Activated naive CD8-positive, alpha-beta T cell treated with anti-CD3 and anti-CD28 coated beads for 36 hours (primary cell): ENCODE measurements at regions not wholly inside any gene's neighbourhood (a gene's known extent, or its start where the extent isn't known, plus 50 kb on each side); places are given as distances from the start of the nearest gene placed in this dataset.

Experiments
- DNase-seq: peaks from one replicate; pipeline ENCODE4 v3.0.0; 2021
- H3K27ac Mint-ChIP-seq: one replicate; pipeline ENCODE4 v1.8.0; 2022; ENCODE audit warnings: mild to moderate bottlenecking, moderate library complexity, mixed read lengths
- H3K27me3 Mint-ChIP-seq: one replicate; pipeline ENCODE4 v1.8.0; 2022; ENCODE audit warnings: mild to moderate bottlenecking, mixed read lengths
- H3K36me3 Mint-ChIP-seq: one replicate; pipeline ENCODE4 v1.8.0; 2021; ENCODE audit warnings: mild to moderate bottlenecking, mixed read lengths
- H3K4me1 Mint-ChIP-seq: one replicate; pipeline ENCODE4 v1.8.0; 2021; ENCODE audit warnings: mixed read lengths
- H3K4me3 Mint-ChIP-seq: one replicate; pipeline ENCODE4 v1.8.0; 2022; ENCODE audit warnings: mild to moderate bottlenecking, moderate library complexity, mixed read lengths
- H3K9me3 Mint-ChIP-seq: one replicate; pipeline ENCODE4 v1.8.0; 2022; ENCODE audit warnings: mixed read lengths

DNA sequence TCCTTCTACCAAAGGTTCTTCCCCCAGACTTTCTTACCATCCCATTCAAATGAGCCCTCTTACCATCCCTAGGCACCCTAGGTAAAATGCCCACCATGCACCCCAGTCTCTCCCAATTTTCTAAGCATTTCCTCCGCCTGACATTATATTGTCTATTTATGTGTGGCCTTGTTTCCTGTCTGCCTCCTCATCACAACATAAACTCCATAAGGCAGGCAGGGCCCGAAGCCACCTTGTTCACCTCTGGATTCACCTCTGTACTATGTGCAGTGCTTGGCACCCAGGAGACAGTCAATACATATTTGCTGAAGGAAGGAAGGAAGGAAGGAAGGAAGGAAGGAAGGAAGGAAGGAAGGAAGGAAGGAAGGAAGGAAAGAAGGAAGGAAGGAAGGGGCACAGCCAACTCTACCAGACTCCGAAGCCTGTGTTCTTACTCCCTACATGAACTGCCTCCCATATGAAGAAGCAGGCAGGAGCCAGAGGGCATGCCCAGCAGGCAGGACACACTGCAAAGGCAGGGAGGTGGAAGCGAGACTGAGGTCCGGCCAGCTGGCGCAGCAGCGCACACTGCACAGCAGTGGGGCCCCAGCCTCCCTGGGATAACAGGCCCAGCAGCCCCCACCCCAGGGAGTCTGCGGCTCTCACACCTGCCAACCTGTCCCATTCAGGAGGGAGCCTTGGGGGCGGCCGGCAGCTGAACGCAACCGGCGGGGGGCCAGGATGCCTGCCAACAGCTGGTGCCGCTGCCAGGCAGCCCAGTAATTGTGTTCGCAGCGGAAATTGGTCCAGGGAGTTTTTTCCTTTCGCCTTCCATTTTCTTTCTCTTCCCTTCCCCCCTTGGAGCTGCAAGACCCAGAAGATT lies 106.0 kb upstream of the LINGO1 start:
- Mint-ChIP-seq H3K4me1 (no peaks in the 10 kb centered on the region), H3K4me3 (no peak overlapping the region), H3K9me3 (no peaks in the 10 kb centered on the region), H3K36me3 (no peaks in the 10 kb centered on the region), H3K27ac (no peak overlapping the region), H3K27me3 (peaks cover 5% of the 10 kb centered on the region)
- DNase-seq: no peak

DNA sequence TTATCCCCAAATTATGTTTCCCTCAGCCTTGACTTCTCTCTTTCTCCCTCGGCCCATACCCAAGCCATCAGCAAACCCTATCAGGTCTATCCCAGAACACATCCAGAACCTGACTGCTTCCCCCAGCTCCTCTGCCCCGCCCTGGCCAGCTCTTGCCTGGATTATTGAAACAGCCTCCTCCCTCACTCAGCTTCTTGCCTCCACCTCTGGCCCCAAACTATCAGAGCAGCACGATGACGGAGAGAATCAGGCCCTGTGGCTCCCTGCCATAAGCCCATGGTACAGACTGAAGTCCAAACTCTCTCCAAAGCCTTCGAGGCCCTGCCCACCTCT lies 105.3 kb upstream of the LINGO1 start:
- Mint-ChIP-seq H3K27ac (no peak overlapping the region), H3K4me3 (no peak overlapping the region), H3K9me3 (no peaks in the 10 kb centered on the region), H3K4me1 (no peaks in the 10 kb centered on the region), H3K27me3 (peaks cover 5% of the 10 kb centered on the region), H3K36me3 (no peaks in the 10 kb centered on the region)
- no peak for DNase-seq

DNA sequence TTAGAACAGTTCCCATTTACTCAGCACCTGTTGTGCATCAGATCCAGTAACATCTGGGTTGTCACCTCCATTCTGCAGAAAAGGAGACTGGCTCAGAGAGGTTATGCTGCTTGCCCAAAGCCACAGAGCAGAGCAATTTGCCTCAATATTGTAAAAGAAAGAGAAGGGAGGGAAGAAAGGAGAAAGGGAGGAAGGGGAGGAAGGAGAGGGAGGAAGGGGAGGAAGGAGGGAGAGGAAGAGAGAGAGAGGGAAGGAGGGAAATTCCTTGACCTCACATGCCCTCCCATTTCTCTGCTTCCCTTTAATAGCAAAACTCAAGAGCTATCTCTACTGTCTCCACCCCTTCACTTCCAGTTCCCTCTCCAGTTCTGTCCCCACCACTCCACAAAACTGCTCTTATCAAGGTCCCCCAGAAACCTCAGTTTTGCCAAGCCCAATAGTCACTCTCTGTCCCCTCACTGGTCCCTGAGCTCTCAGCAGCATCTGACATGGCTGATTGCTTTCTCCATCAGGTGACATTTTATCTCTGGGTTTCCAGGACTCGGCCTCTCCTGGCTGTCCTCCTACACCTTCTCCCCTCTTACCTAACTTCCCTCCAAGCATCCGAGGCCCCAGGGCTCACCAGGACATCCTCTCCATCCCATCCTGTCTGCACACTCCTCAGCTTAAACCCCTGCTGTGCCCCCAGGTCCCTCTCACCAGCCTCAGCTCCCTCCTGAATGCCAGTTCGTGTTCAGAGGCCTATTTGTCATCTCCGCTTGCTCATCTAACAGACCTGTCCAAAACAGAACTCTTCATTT lies 104.7 kb upstream of the LINGO1 start:
- Mint-ChIP-seq H3K4me3 (no peak overlapping the region), H3K9me3 (no peaks in the 10 kb centered on the region), H3K27me3 (peaks cover 5% of the 10 kb centered on the region), H3K36me3 (no peaks in the 10 kb centered on the region), H3K27ac (no peak overlapping the region), H3K4me1 (no peaks in the 10 kb centered on the region)
- DNase-seq: no peak

DNA sequence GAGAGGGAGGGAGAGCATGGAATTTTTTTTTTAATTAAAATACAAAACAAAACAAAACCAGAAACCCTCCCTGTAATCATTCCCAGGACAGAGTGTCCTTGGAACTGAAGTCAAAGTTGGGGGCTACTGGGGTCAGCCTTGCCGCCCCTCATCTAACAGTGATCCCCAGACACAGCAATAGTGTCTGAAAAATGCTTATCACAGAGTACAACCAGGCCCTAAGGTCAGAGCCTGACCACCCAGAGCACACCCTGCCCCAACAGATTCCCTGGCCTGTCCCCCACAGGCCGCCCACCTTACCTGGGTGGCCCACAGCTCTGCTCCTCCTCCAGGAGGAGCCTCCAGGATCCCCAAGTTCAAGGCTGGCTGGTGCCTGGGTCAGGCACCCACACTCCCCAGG lies 101.6 kb upstream of the LINGO1 start:
- no peaks in the 10 kb centered on the region for H3K9me3 Mint-ChIP-seq
- H3K4me3 Mint-ChIP-seq: no peak overlapping the region
- peaks cover 5% of the 10 kb centered on the region for H3K27me3 Mint-ChIP-seq
- H3K36me3 Mint-ChIP-seq: no peaks in the 10 kb centered on the region
- H3K27ac Mint-ChIP-seq: no peak overlapping the region
- DNase-seq: no peak
- H3K4me1 Mint-ChIP-seq: no peaks in the 10 kb centered on the region

DNA sequence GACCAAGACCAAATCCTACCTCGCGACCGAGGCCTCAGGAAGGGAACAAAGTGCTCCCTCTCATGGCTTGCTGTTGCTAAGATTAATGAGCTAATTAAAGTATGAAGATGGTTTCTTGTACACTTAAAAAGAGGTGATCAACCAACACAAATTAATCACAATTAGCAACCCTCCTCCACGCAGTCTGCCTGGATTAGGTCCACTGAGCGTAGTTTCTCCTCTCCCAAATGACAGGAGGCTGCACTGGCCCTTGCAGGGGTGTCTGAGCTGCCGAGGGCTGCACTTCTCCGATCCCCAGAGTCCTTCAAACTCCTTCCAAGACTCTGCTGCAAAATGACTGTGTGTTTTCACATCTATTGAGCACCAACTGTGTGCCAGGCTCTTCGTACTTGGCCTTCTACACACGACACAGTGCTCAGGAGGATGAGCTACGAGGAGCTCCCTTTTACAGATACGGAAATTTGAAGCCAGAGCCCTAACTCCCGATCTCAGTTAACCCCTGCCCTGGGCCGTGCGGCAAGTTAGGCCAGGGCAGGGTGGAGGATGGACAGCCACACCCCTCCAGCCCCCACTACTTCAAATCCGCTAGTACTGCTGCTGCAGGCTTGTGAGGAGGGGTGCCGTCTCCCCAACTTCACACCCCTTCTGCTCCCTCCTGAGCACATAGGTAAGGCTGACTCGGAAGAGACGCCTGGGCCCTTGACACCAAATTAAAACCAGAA lies 101.0 kb upstream of the LINGO1 start:
- no peak for DNase-seq
- Mint-ChIP-seq H3K4me1 (no peaks in the 10 kb centered on the region), H3K9me3 (no peaks in the 10 kb centered on the region), H3K36me3 (no peaks in the 10 kb centered on the region), H3K27ac (no peak overlapping the region), H3K4me3 (no peak overlapping the region), H3K27me3 (peaks cover 5% of the 10 kb centered on the region)

DNA sequence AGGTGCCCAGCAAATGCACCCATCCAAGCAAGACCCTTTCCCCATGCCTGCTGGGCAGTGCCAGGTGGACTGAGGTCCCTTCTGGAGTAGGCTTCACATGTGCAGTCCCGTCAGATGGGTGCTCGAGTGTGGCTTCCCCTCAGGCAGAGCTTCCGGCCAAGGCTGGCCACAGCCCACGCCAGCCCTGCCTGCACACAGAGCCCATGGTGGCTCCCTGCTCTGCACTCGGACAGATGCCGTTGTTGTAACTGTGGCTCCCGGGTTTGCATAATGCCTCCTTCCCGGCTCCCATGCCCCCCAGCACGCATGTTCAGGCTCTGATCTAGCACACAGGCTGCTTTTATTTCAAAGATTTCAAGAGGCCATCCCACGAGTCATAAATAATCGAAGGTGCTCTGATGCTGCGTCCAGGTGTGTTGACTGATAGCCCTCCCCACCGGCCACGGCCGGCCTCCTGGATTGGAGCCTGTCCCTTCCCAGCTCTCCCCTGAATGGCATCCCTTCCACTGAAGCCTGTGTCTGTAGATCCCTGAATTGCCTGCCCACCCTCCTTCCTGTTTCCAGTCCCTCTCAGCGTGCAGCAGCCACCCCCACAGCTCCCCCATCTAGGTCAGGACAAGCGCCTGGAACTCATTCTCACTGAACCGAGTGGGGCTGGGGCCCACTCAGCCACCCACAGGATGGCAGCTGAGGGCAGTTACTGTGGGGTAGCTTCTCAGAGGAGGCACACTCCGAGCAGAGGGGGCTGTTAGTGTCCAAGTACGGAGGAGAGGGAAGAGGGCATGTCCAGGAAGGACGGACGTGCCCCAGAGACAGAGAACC lies 100.0 kb upstream of the LINGO1 start:
- Mint-ChIP-seq H3K9me3 (no peaks in the 10 kb centered on the region), H3K27ac (no peak overlapping the region), H3K4me3 (no peak overlapping the region), H3K4me1 (no peaks in the 10 kb centered on the region), H3K36me3 (no peaks in the 10 kb centered on the region), H3K27me3 (no peaks in the 10 kb centered on the region)
- no peak for DNase-seq

DNA sequence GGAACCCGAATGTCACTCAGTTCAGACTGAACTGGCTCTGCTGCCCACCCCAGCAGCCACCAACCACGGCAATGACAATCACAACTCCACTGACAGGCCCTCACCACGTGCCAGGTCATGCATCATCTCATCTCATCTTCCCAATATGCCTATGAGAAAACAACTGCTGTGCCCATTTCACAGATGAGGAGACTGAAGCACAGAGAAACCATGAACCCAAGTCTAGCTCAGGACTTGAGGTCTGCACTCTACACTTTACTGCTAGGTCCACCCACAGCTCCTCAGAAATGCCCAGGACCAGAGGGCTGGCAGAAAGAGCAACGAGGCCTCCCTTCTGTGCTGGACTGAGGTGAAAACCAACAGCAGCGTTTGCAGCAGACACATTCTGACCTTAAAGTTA lies 99.2 kb upstream of the LINGO1 start:
- Mint-ChIP-seq H3K36me3 (no peaks in the 10 kb centered on the region), H3K9me3 (no peaks in the 10 kb centered on the region), H3K4me3 (no peak overlapping the region), H3K4me1 (no peaks in the 10 kb centered on the region), H3K27me3 (no peaks in the 10 kb centered on the region), H3K27ac (no peak overlapping the region)
- DNase-seq: no peak

DNA sequence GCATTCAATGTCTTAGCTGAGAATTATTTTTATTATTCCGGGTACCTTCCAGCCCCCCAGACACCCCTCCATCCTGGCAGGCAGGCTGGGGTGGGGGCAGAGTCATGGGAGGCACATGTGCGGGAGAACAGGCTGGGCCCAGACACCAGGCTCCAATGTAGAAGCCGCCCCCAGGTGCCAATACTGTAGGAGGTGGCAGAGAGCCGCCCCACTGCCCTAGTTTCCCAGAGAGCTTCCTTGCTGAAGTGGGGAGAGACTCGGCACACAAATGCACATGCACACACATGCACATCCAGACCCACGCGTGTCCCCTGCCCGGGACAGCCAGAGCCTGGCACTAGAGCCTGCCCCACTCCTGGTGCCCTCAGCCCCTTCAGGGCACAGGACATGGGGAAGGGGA lies 98.4 kb upstream of the LINGO1 start:
- no peak overlapping the region for H3K27ac Mint-ChIP-seq
- no peaks in the 10 kb centered on the region for H3K4me1 Mint-ChIP-seq
- no peak for DNase-seq
- no peaks in the 10 kb centered on the region for H3K27me3 Mint-ChIP-seq
- H3K4me3 Mint-ChIP-seq: no peak overlapping the region
- no peaks in the 10 kb centered on the region for H3K9me3 Mint-ChIP-seq
- no peaks in the 10 kb centered on the region for H3K36me3 Mint-ChIP-seq

DNA sequence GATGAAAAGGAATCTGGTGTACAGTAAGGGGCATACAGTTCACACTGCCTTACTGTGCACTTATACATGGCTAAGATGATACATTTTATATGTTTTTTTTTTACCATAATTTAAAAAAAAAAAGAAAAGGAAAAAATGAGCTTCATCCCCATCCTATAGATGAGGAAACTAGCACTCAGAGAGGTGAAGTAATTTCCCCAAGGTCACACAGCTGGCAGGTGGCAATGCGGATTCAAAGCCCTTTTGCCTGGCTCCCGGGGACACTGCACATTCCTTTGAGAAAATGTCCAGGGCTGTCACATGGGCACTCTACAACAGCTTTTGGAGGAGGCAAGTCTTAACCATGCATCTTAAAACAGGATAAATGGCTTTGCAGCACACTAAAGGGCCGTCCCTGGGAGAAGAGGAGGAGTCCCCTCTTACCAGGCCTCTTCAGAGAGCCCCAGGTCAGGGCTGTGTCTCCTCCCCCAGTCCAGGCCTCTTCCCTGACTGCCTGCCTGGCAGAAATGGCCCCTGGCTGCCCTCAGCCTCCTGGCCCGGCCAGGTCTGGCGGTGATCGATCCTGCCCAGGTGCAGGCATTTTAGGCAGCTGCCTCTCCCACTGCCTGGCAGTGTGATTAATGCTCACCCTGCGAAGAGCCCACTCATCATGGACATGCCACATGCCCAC lies 95.1 kb upstream of the LINGO1 start:
- Mint-ChIP-seq H3K27me3 (no peaks in the 10 kb centered on the region), H3K27ac (no peak overlapping the region), H3K9me3 (no peaks in the 10 kb centered on the region), H3K36me3 (no peaks in the 10 kb centered on the region), H3K4me1 (no peaks in the 10 kb centered on the region), H3K4me3 (no peak overlapping the region)
- no peak for DNase-seq

DNA sequence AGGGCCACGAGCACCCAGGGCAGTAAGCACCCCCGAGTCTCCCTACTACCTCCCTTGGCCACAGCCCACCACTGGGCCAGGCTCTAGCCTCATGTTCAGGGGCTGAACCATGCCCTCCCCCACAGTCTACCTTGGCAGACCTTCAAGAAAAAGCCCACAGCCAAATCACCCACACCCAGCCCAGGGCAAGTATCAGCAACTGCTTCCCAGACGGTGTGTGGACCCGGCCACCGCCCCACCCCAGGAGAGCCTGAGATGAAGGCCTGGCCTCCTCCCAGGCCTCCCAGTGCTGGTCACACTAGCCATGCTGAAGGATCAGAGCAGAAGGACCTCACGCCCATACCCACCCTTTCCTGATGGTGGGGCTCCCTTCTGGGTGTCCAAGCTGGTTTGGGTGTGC lies 92.0 kb upstream of the LINGO1 start:
- no peak for DNase-seq
- Mint-ChIP-seq H3K4me3 (no peak overlapping the region), H3K27me3 (no peaks in the 10 kb centered on the region), H3K4me1 (no peaks in the 10 kb centered on the region), H3K9me3 (no peaks in the 10 kb centered on the region), H3K36me3 (no peaks in the 10 kb centered on the region), H3K27ac (no peak overlapping the region)

DNA sequence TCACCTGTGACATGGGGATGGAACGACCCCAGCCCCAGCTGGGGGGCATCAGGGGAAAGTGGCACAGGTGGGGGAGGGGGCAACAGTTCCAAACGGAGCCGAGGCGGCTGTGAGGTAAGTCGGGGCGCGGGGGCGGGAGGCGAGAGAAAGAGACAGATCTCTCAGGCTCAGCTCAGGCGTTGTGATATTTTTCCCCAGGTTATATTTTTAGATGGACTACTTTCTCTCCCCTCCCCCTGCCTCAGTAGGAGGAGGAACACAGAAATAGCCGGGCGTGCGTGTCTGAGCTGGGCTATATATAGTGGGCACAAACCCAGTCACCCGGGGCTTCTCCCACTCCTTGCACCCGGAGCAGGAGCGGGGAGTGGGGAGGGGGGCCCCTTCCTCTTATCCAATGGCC lies 91.0 kb upstream of the LINGO1 start:
- no peaks in the 10 kb centered on the region for H3K4me1 Mint-ChIP-seq
- H3K36me3 Mint-ChIP-seq: no peaks in the 10 kb centered on the region
- no peaks in the 10 kb centered on the region for H3K9me3 Mint-ChIP-seq
- H3K27me3 Mint-ChIP-seq: no peaks in the 10 kb centered on the region
- H3K4me3 Mint-ChIP-seq: no peak overlapping the region
- no peak overlapping the region for H3K27ac Mint-ChIP-seq
- no peak for DNase-seq

DNA sequence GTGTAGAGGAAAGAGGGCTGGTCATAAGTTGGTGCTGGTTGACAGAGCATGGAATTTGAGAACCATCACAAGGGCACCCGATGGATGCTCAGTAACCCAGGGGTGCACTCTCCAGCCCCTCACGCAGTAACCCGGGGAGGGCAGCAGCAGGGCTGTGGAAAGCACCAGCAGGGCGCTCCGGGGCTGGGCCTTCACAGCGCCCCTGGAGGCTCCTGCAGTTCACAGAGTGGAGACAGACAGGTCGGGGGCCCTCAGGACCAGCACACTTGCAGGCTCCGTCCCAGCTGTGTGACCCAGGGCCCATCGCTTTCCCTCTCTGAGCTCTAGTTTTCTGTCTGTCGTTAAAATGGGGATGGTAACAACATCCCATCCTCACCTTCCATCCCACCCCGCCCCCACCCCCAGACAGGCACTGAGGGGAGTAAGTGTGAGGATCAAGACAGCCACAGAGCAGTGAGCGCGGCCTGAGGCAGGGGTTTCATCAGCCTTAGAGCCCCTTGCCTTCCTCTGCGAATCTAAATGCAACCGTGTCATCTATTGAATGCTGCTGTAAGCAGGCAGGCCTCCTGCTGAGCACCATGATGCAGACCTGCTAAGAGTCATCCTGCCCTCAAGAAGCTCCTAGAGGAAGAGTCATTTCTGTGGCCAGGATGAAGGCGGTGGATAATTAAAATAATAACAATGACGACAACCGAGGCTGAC lies 90.2 kb upstream of the LINGO1 start:
- H3K4me3 Mint-ChIP-seq: no peak overlapping the region
- no peaks in the 10 kb centered on the region for H3K36me3 Mint-ChIP-seq
- no peaks in the 10 kb centered on the region for H3K27me3 Mint-ChIP-seq
- H3K4me1 Mint-ChIP-seq: no peaks in the 10 kb centered on the region
- H3K27ac Mint-ChIP-seq: no peak overlapping the region
- no peak for DNase-seq
- H3K9me3 Mint-ChIP-seq: no peaks in the 10 kb centered on the region

DNA sequence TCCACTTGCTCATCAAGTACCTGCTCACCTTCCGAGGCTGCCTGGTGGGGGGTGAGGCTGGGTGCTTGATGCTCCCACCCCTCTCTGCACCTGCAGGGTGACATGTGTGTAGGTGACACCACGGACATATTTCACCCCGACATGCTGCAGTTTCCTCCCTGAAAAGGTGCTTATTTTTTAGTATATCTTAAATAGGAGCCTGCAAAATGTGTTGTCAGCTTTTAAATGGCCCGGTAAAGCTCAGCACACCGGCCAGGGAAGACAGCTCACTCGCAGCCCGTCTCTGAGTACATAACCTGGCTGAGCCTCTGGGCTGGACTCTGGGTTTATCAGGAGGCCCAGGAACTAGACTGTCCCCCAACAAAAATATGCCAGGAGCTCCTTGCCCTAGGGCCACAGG lies 89.3 kb upstream of the LINGO1 start:
- Mint-ChIP-seq H3K36me3 (no peaks in the 10 kb centered on the region), H3K27ac (no peak overlapping the region), H3K27me3 (no peaks in the 10 kb centered on the region), H3K4me1 (no peaks in the 10 kb centered on the region), H3K4me3 (no peak overlapping the region), H3K9me3 (no peaks in the 10 kb centered on the region)
- no peak for DNase-seq

DNA sequence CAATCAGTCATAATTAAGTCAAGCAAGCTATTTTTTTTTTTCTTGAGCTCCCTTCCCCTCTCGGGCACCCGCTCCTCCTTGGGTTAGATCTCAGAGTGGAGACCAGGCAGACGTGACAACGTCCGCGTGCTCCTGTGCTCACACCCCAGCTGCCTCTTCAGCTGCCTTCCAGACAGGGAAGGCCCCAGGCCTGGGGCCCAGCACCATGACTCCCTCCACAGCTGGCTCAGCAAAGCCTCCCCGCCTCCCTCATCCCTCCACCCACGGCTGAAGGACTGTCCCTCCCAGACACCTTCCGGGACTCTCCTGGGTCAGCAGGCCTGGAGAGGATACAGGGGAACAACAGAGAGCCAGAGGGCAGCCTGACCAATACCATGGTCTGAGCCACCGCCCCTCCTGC lies 87.9 kb upstream of the LINGO1 start:
- no peaks in the 10 kb centered on the region for H3K4me1 Mint-ChIP-seq
- DNase-seq: no peak
- peaks cover 6% of the 10 kb centered on the region for H3K27me3 Mint-ChIP-seq
- H3K27ac Mint-ChIP-seq: no peak overlapping the region
- no peaks in the 10 kb centered on the region for H3K36me3 Mint-ChIP-seq
- no peak overlapping the region for H3K4me3 Mint-ChIP-seq
- no peaks in the 10 kb centered on the region for H3K9me3 Mint-ChIP-seq
